IMR-90 (cell line): ENCODE measurements at regions not wholly inside any gene's neighbourhood (a gene's known extent, or its start where the extent isn't known, plus 50 kb on each side); places are given as distances from the start of the nearest gene placed in this dataset.

Experiments
- ATAC-seq: fragments of 200-7000 bp; cut with Tn5 transposase; 2 replicates; pipeline ENCODE4 v1.9.1; 2020; ENCODE audit warnings: low read depth, mild to moderate bottlenecking, moderate library complexity
- BruUV-seq: library from RNA; stranded (reverse); fragments of 400-500 nt; replicated peaks from 2 replicates; lab custom pipeline; 2021; lab: Mats Ljungman, UMichigan
- CTCF ChIA-PET: fragments of 300-600 bp; formaldehyde crosslinking; extraction: SDS; loops from one replicate; lab custom pipeline; 2021; ENCODE audit warnings: antibody characterized with exemption; lab: Yijun Ruan, JAX
- POLR2A ChIA-PET: fragments of 300-600 bp; sonication (Branson Sonifier 250); formaldehyde crosslinking; loops from one replicate; lab custom pipeline; 2022; ENCODE audit warnings: antibody characterized with exemption; ENCODE audit not compliant: unreplicated experiment; lab: Charles Lee
- DNase-seq: peaks from one replicate; pipeline ENCODE4 v3.0.0; 2013
- H2AFZ ChIP-seq: replicated peaks from 2 replicates; pipeline ENCODE3; 2013; ENCODE audit warnings: low read length, mild to moderate bottlenecking; ENCODE audit not compliant: poor library complexity
- H2AK5ac ChIP-seq: 2 replicates; pipeline ENCODE4 v1.6.1; 2013; ENCODE audit warnings: low read depth, low read length, inconsistent platforms
- H2AK9ac ChIP-seq: replicated peaks from 2 replicates; pipeline ENCODE3; 2013; ENCODE audit warnings: mild to moderate bottlenecking, low read depth, low read length, moderate library complexity; ENCODE audit not compliant: poor library complexity
- H2BK120ac ChIP-seq: 2 replicates; pipeline ENCODE4 v1.6.1; 2013; ENCODE audit warnings: low read depth, low read length, inconsistent platforms
- H2BK15ac ChIP-seq: 3 replicates; pipeline ENCODE4 v1.6.1; 2013; ENCODE audit warnings: low read depth, low read length, inconsistent platforms
- H2BK20ac ChIP-seq: 2 replicates; pipeline ENCODE4 v1.6.1; 2013; ENCODE audit warnings: low read depth, mild to moderate bottlenecking, inconsistent platforms, low read length, moderate library complexity
- H2BK5ac ChIP-seq: 2 replicates; pipeline ENCODE4 v1.6.1; 2013; ENCODE audit warnings: mild to moderate bottlenecking, low read depth, low read length, inconsistent platforms; ENCODE audit not compliant: poor library complexity, severe bottlenecking
- H3K14ac ChIP-seq: replicated peaks from 2 replicates; pipeline ENCODE4 v1.6.1; 2013; ENCODE audit warnings: low read depth, low read length, inconsistent platforms
- H3K18ac ChIP-seq: 2 replicates; pipeline ENCODE4 v1.6.1; 2013; ENCODE audit warnings: low read depth, low read length, control low read depth
- H3K23ac ChIP-seq: 2 replicates; pipeline ENCODE4 v1.6.1; 2013; ENCODE audit warnings: low read depth, low read length, inconsistent platforms
- H3K27ac ChIP-seq: 2 replicates; pipeline ENCODE4 v1.5.1; 2013; ENCODE audit warnings: mild to moderate bottlenecking, control low read depth, low read length; ENCODE audit not compliant: insufficient read depth
- H3K27me3 ChIP-seq: 2 replicates; pipeline ENCODE4 v1.6.1; 2013; ENCODE audit warnings: low read length; ENCODE audit not compliant: control insufficient read depth, insufficient read depth
- H3K36me3 ChIP-seq: 2 replicates; pipeline ENCODE4 v1.6.1; 2013; ENCODE audit warnings: low read length, mixed read lengths; ENCODE audit not compliant: control insufficient read depth, insufficient read depth
- H3K4ac ChIP-seq: 2 replicates; pipeline ENCODE4 v1.6.1; 2013; ENCODE audit warnings: low read depth, low read length, inconsistent platforms
- H3K4me1 ChIP-seq: 2 replicates; pipeline ENCODE4 v1.6.1; 2013; ENCODE audit warnings: low read length, mixed read lengths; ENCODE audit not compliant: control insufficient read depth, insufficient read depth
- H3K4me2 ChIP-seq: 2 replicates; pipeline ENCODE4 v1.6.1; 2013; ENCODE audit warnings: low read depth, mild to moderate bottlenecking, control low read depth, low read length, moderate library complexity
- H3K4me3 ChIP-seq: 2 replicates; pipeline ENCODE4 v1.5.1; 2013; ENCODE audit warnings: low read depth, mild to moderate bottlenecking, control low read depth, low read length, moderate library complexity; ENCODE audit not compliant: insufficient read depth
- H3K56ac ChIP-seq: 2 replicates; pipeline ENCODE4 v1.6.1; 2013; ENCODE audit warnings: low read length, inconsistent platforms; ENCODE audit not compliant: insufficient read depth; ENCODE audit errors: extremely low read depth
- H3K79me1 ChIP-seq, 2 experiments: 2 replicates each; pipeline ENCODE4 v1.6.1; 2013; ENCODE audit warnings: low read length in 2 of 2, inconsistent platforms in 1 of 2, low read depth in 1 of 2
- H3K9ac ChIP-seq: 2 replicates; pipeline ENCODE4 v1.6.1; 2013; ENCODE audit warnings: low read depth, low read length, control low read depth
- H3K9me1 ChIP-seq: 2 replicates; pipeline ENCODE4 v1.6.1; 2013; ENCODE audit warnings: low read length, inconsistent platforms; ENCODE audit not compliant: insufficient read depth
- H3K9me3 ChIP-seq: 2 replicates; pipeline ENCODE4 v1.6.1; 2013; ENCODE audit warnings: low read length; ENCODE audit not compliant: control insufficient read depth, insufficient read depth
- H4K20me1 ChIP-seq: 2 replicates; pipeline ENCODE4 v1.6.1; 2013; ENCODE audit warnings: low read length, inconsistent platforms; ENCODE audit not compliant: insufficient read depth
- H4K5ac ChIP-seq: 2 replicates; pipeline ENCODE4 v1.6.1; 2013; ENCODE audit warnings: mild to moderate bottlenecking, low read depth, low read length, control low read depth
- H4K8ac ChIP-seq, 2 experiments: 2 replicates each; pipeline ENCODE4 v1.6.1; 2013; ENCODE audit warnings: low read depth in 2 of 2, low read length in 2 of 2, control low read depth in 1 of 2, inconsistent platforms in 1 of 2
- H4K91ac ChIP-seq: 2 replicates; pipeline ENCODE4 v1.6.1; 2013; ENCODE audit warnings: low read depth, low read length, inconsistent platforms; ENCODE audit not compliant: insufficient read depth
- CEBPB ChIP-seq: IDR thresholded peaks from 2 replicates; pipeline ENCODE4 v1.6.1; 2012; ENCODE audit warnings: low read depth, low read length, improper control_type of control experiment
- NFE2L2 ChIP-seq: fragments of 150-350 bp; IDR thresholded peaks from 2 replicates; pipeline ENCODE4 v1.6.1; 2016; ENCODE audit warnings: low read depth, mild to moderate bottlenecking, low read length
- WGBS, 2 experiments: methylation state at CpG; one replicate each; pipeline versions ENCODE4 v1.1.5 to v1.1.7; 2013; ENCODE audit warnings: missing lambda C conversion rate in 2 of 2; ENCODE audit not compliant: insufficient read length in 1 of 2; ENCODE audit errors: extremely low coverage in 2 of 2; 5-methylcytosine and 5-hydroxymethylcytosine counted together
- dilution Hi-C: fragments of 300-500 bp; cut with HindIII; formaldehyde crosslinking; loops from one replicate; pipeline ENCODE4 v1.14.3; 2018; ENCODE audit warnings: low sequenced_read_pairs; ENCODE audit not compliant: unreplicated experiment
- in situ Hi-C: fragments of 300-500 bp; cut with MboI; formaldehyde crosslinking; loops from 3 replicates; pipeline ENCODE4 v1.14.3; 2019; ENCODE audit warnings: low sequenced_read_pairs, inconsistent platforms, mixed read lengths
- intact Hi-C: fragments of 100-400 bp; cut with micrococcal nuclease; formaldehyde crosslinking; loops from 2 replicates; pipeline ENCODE4 v1.10.0; 2022

- in situ Hi-C loops (no loop called here), intact Hi-C loops (no loop called here), dilution Hi-C loops (no loop called here)
- Histone ChIP-seq H2BK5ac (no peak overlapping the region), H4K91ac (no peak overlapping the region), H3K18ac (0 out of 2 replicates have a peak overlapping the region, but pooled peaks have one; percentile 2), H2AK5ac (peak overlapping the region; percentile 0; the same call in 1 of the 2 replicates), H2AFZ (no peak overlapping the region), H4K20me1 (no peaks in the 10 kb centered on the region), H3K4ac (no peak overlapping the region), H2BK20ac (no peak overlapping the region), H3K27me3 (no peaks in the 10 kb centered on the region), H2AK9ac (no peak overlapping the region), H3K56ac (no peak overlapping the region), H3K4me2 (no peak overlapping the region), H3K4me1 (peaks cover 2% of the 10 kb centered on the region; the same call in 1 of the 2 replicates), H3K79me1 (no peaks in the 10 kb centered on the region), H4K8ac (no peak overlapping the region), H3K9me1 (no peaks in the 10 kb centered on the region), H4K5ac (no peak overlapping the region), H2BK15ac (no peak overlapping the region; the same call in 2 of the 3 replicates), H3K14ac (no peak overlapping the region), H3K36me3 (no peaks in the 10 kb centered on the region), H3K4me3 (no peak overlapping the region), H3K23ac (no peak overlapping the region), H3K9me3 (no peaks in the 10 kb centered on the region), H3K9ac (no peak overlapping the region), H2BK120ac (no peak overlapping the region), H3K27ac (no peak overlapping the region)
- ChIA-PET CTCF (interaction anchor here (1.0 kb wide), 1 partner anchor 20 kb away, joined by 3 read pairs; no protein-coding TSS in a partner anchor), POLR2A (no interaction called here)
- DNase-seq (peak; percentile 40), ATAC-seq (peak; percentile 24; the same call in 1 of the 2 replicates)
- TF ChIP-seq CEBPB: peak; percentile 36; the same call in 1 of the 2 replicates
- no peak for TF ChIP-seq NFE2L2
- no CpG with 5 or more reads among the region's 1 CpG for WGBS, 2 experiments
- no TSS peak for BruUV-seq
Observed at GRCh38 chr5:30768056-30768690, 425.3 kb upstream of the CDH6 start.
